HL-60/S4 treated with phorbol 12-myristate 13-acetate at 8.2 ng/mL for 4 days and 3 days (cell line): ENCODE measurements at regions not wholly inside any gene's neighbourhood (a gene's known extent, or its start where the extent isn't known, plus 50 kb on each side); places are given as distances from the start of the nearest gene placed in this dataset.

Source experiments
- in situ Hi-C: fragments of 300-500 bp; cut with MboI; formaldehyde crosslinking; loops from 2 replicates; pipeline ENCODE4 v1.15.0; 2022; ENCODE audit warnings: low sequenced_read_pairs

DNA sequence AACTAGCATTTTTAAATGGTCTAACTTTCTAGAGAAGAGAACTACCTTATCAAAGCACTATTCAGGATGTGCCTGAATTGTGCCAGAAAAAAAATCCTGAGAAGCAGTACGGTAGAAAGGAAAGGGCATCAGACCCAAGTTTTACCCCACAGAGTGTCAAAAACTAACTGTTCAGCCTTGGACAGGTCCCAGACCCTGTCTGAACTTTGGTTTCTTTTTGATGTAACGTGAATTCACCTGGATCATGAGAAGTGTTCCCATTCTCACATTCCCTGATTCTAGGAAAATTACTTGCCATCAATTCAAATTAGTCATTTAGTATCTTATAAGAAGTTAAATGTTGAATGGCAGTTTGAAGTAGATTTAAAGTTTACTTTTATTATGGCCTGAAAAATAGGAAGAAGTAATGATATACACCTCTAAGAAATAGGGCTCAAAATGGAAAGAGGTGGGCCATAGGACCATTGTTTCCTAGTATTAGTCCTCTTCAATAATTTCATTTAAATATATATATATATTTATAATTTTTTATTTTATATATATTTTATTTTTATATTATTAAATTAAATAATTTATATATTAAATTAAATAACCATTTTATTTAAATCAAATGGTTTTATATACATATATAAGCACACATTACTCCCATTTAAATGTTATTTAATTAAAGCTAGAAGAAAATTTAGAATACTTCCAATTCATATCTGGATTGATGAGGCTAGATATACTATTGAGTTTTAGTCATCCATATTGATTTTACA is 181.9 kb upstream of the PPARGC1A start:
- in situ Hi-C loops: no loop called here

DNA sequence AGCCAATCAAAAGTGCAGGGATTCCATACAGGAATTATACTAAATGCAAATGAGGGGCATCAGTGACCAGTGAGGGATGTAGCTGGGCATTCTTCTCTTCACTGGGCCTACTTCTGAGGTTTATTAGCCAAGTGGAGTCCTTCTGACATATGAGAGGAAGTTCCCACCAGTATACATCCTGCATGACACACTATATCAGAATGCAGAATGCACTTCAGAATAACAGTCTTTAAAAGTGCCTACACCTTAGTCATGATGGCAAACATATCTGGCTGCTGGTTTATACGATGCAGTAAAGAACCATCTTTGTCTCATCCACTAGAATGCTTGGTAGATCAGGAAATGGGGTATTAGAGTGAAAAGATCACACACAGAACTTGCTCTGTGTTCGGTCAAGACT is 180.3 kb upstream of the PPARGC1A start:
- in situ Hi-C loops: no loop called here

DNA sequence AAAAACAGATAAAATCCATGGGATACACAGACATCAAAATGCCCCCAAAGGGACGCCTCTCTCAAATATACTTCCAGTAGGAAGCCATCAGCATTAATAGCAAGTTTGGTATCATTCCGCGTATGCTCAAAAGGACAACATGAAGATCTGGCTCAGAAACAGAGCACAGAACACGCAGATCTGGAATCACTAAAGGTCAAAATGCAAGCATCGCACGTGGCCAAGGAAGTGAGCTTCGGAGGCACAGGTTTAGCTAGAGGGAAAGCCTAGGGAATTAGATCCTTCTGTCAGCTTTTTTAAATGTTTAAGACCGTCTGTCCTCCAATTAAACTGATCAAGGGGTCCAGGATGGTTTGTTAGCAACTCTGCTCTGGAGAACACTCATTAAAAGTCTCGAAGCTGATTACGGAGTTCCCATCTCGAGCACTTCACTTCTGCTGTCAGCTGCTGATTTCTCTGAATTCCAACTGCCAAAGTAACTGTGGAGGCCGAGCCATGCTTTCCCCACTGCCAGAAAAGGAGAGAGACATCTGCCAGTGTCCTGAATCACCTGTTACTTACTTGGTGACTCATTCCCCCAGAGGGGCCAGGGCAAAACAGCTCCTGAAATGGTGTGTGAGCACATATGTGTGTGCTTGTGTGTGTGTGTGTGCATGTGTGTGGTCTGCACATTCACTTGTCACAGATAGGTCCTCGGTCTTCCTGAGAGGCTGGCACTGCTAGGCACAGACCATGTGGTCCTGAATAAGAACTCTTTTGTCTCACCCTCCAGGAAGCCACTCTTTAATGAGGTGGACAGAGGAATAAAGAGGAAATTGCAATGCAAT is 177.7 kb upstream of the PPARGC1A start:
- in situ Hi-C loops: no loop called here

DNA sequence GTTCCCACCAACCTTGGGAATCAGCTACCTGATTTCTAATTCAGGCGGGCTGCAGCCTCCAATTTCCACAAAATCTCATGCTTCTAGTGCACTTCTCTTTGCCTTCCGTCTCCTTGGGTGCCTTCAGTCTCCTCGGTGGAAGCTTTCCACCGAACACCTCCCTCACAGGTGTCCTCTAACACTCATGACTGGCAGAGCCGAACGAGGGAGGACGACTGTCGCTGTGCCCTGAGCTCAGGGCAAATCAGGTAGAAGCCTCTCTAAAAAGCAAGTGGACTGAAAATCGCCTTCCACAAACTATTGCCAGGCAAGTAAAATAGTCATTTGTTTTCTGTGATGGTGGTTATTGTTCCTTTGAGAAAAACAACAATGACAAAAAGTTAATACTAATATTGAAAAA is 176.1 kb upstream of the PPARGC1A start:
- in situ Hi-C loops: no loop called here

DNA sequence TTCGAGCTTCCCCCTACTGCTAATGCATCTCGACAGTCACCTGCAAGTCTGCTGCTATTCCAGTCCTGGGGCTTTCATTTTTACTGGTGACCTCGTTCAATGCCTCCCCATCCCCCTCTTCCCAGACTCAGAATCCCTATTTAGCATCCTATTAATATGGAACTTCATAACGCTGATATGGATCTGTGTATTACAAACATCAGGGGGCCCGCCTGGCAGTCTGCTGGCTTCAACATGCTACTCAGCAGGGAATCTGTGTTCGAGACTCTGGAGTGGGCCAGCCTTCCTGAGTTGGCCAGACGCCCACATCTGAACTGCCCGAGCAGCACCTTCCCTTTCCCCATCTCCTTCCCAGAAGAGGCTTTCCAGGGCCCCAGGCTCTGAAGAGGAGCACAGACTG is 173.9 kb upstream of the PPARGC1A start:
- in situ Hi-C loops: no loop called here

GRCh38 chr4:24060932-24061331 is 171.1 kb upstream of the PPARGC1A start:
- in situ Hi-C loops: no loop called here

- in situ Hi-C loops: no loop called here
These were observed 170.0 kb upstream of the PPARGC1A start for GRCh38 chr4:24059839-24060238.

DNA sequence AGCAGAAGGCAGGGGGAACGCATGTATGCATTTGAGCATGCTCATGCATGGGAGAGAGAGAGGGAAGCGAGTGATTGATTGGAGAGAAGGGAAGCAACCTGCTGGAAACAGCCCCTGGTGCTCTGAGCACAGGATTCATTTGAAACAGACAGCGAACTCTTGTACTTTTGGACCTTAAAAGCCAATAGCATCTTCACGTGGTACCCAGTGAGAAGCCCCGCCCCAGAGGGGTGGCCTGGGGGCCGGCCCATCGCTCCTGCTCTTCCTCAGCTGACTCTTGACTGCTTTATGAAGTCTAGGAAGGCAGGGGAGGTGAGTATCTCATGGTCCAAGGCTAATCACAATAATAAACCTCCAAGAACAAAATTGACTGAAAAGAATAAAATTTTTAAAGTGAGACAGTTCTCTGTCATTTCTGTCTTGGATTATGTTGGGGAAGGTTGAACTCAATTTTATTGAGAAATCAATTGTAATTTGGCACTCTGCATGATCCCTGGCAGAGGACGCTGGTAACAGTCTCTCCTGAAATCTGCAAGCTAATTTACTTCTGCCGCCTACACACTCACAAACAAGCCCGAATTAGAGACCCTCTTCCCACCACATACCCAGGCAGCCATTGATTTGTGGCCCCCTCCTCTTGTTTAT is 168.2 kb upstream of the PPARGC1A start:
- in situ Hi-C loops: no loop called here

DNA sequence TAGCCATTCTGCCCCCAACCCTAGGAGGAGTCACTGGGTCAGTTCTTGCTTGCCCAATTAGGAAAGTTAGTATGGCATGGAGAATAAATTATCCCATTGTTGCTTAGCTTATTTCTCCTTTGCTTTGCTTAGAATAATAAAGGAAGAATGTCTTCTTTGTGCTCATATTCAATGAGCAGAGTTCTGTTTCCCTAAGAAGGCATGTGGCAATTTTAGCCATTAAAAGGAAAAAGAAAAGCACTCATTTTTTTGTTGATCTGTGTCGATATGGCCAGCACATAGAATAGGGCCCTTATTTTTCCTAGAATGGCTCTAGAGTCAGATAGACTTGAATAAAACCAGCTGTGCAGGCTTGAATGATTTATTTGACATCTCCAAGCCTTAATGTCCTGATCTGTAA is 166.4 kb upstream of the PPARGC1A start:
- in situ Hi-C loops: no loop called here

DNA sequence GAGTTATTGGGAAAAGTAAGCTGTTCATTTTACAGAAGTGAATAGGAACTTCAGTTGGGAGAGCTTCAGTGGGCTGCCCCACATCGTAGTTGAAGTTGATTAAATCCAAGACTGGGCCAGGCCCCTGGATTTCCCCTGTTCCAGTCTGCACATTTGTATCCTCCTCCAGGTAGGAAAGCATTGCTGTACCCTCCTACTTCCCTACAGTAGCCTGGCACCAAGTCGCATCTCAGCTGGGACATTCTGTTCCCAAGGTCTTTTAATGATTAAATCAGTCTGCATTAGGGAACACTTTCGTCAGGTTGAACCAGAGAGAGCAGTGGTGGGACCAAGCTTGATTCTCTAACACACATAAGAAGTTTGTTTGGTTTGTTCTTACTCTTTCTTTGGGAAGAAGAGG is 165.8 kb upstream of the PPARGC1A start:
- in situ Hi-C loops: no loop called here

DNA sequence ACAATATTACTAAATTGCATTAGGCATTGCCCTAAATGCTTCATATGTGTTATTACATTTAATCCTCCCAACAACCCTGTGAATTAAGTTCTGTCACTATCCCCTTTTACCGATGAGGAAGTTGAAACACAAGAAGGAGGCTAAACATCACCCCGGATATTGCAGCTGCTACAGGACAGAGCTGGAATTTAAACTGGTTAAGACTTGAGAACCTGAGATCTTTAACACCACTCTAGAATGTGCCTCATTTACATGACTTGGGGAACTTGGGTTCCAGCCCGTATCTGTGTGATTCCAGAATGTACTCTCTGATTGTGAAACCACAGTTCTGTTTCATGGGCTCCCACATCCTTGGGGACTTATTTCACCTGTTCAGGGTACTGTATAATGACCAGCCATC is 165.1 kb upstream of the PPARGC1A start:
- in situ Hi-C loops: no loop called here

GRCh38 chr4:24053934-24054333 is 164.1 kb upstream of the PPARGC1A start:
- in situ Hi-C loops: no loop called here

- in situ Hi-C loops: no loop called here
These were observed 155.1 kb upstream of the PPARGC1A start for GRCh38 chr4:24044610-24045589.

GRCh38 chr4:24042094-24042493 is 152.2 kb upstream of the PPARGC1A start:
- in situ Hi-C loops: no loop called here

- in situ Hi-C loops: no loop called here
These were observed 151.0 kb upstream of the PPARGC1A start for GRCh38 chr4:24040811-24041210.

DNA sequence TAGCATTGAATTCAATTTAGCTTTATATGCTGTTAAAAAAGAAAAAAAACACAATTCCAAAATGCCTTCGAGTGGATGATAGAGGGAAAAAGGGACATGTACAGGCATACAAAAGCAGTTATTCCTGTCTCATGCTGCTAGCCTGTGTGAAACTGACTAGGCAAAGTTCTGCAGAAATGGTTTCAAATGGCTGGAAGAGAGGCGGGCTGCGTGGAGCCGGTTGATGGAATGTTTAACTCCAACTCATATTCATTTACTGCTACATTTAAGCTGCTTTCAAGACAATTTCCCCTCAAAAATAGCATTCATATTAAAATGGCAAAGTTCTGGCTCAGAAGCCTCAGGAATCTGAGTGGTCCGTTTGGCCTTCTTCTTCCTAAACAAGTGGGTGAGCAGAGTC is 143.8 kb upstream of the PPARGC1A start:
- in situ Hi-C loops: no loop called here

DNA sequence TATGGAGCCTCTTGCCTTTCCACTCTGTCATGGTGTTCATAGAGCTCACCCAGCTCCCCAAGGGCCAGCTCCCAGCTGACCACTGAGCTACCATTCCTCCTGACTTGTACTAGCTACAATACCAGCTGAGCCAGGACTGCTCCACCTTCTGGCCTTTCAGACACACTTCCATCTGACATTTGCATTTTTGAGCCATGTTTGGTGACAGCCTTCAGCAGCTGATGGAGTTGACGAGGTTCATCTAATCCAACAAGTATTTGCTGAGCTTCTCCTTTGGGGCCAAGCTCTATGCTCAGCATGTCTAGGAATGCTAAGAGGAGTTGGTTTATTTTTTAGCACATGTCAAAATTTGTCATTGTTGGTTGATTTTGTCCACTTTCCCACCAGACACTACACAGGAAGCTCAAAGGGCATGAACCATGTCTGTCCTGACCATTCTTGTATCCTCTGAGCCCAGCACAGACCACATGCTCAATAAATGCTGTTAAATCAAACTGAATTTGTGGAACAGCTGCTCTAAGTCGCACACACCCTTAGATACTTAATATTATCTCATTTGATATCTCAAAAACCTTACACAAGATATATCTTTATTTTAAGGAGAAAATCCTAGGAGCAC is 142.6 kb upstream of the PPARGC1A start:
- in situ Hi-C loops: no loop called here

DNA sequence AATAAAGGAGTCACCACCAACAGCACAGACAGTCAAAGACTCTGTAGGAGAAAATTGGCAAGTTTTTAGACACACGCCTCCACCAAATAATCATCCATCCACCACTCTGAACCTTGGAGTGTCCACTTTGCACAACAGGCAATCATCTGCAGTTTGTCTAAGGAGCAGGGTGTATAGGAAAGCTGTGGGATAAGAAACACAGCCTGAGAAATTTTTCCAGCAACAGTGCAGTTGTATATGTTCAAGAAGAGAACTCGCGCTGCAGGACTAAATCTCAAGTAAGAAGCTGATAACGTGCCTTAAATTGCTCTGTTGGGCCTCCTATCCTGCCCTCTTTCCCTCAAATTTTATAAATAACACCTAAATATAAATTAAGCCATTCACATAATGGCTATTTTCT is 136.7 kb upstream of the PPARGC1A start:
- in situ Hi-C loops: no loop called here

- in situ Hi-C loops: no loop called here
These were observed 134.8 kb upstream of the PPARGC1A start for GRCh38 chr4:24024605-24025004.

GRCh38 chr4:24024157-24024556 is 134.3 kb upstream of the PPARGC1A start:
- in situ Hi-C loops: no loop called here
